HepG2 (cell line): ENCODE measurements at regions not wholly inside any gene's neighbourhood (a gene's known extent, or its start where the extent isn't known, plus 50 kb on each side); places are given as distances from the start of the nearest gene placed in this dataset.

Experiments
- POLR2AphosphoS2 ChIP-seq: IDR thresholded peaks from 2 replicates; pipeline ENCODE4 v1.6.1; 2011; ENCODE audit warnings: low read depth, low read length, improper control_type of control experiment
- RAD21 ChIP-seq: fragments of 450-650 bp; formaldehyde crosslinking; IDR thresholded peaks from 2 replicates; pipeline ENCODE4 v1.5.0; 2020; ENCODE audit warnings: mild to moderate bottlenecking
- SRF ChIP-seq: IDR thresholded peaks from 2 replicates; pipeline ENCODE4 v1.6.1; 2011; ENCODE audit warnings: mild to moderate bottlenecking, low read depth, low read length, moderate library complexity
- TP53 ChIP-seq: sonication (generic); formaldehyde crosslinking; conservative IDR thresholded peaks from 2 replicates; pipeline ENCODE4 v1.4.0; 2020; ENCODE audit warnings: missing genetic modification reagents
- TF ChIP-seq, protein P1 (sequence below), 2 experiments: IDR thresholded peaks; 2 replicates each; pipeline ENCODE4 v1.6.1; 2011 to 2012; ENCODE audit warnings: low read length in 2 of 2, borderline replicate concordance in 1 of 2, low read depth in 1 of 2, mild to moderate bottlenecking in 1 of 2, moderate library complexity in 1 of 2
- TF ChIP-seq, protein P2 (sequence below), 2 experiments: sonication (generic) in 1 of 2; formaldehyde crosslinking in 1 of 2; IDR thresholded peaks; 2 replicates each; pipeline versions ENCODE4 v1.5.1 to v1.6.1; 2011 to 2020; ENCODE audit warnings: borderline replicate concordance in 1 of 2, low read depth in 1 of 2, low read length in 1 of 2, mild to moderate bottlenecking in 1 of 2, missing genetic modification reagents in 1 of 2, moderate library complexity in 1 of 2
- TF ChIP-seq, protein P3 (sequence below): sonication (generic); formaldehyde crosslinking; IDR thresholded peaks from 2 replicates; pipeline ENCODE4 v1.4.0; 2020; ENCODE audit warnings: missing genetic modification reagents

DNA sequence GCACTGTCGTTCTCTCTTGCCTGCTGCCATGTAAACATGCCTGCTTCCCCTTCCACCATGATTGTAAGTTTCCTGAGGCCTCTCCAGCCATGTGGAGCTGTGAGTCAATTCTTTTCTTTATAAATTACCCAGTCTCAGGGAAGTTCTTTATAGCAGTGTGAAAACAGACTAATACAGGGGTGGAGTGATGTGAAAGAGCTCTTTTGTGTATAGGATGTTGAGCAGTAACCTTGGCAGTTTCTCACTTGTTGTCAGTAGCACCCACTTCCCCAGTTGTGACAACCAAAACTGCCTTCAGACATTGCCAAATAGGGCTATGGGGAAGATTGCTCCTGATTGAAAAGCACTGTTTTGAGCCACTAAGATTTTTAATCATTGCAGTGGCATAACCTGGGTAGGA lies 552.2 kb upstream of the ZNF462 start:
- TF ChIP-seq, protein P1, sequence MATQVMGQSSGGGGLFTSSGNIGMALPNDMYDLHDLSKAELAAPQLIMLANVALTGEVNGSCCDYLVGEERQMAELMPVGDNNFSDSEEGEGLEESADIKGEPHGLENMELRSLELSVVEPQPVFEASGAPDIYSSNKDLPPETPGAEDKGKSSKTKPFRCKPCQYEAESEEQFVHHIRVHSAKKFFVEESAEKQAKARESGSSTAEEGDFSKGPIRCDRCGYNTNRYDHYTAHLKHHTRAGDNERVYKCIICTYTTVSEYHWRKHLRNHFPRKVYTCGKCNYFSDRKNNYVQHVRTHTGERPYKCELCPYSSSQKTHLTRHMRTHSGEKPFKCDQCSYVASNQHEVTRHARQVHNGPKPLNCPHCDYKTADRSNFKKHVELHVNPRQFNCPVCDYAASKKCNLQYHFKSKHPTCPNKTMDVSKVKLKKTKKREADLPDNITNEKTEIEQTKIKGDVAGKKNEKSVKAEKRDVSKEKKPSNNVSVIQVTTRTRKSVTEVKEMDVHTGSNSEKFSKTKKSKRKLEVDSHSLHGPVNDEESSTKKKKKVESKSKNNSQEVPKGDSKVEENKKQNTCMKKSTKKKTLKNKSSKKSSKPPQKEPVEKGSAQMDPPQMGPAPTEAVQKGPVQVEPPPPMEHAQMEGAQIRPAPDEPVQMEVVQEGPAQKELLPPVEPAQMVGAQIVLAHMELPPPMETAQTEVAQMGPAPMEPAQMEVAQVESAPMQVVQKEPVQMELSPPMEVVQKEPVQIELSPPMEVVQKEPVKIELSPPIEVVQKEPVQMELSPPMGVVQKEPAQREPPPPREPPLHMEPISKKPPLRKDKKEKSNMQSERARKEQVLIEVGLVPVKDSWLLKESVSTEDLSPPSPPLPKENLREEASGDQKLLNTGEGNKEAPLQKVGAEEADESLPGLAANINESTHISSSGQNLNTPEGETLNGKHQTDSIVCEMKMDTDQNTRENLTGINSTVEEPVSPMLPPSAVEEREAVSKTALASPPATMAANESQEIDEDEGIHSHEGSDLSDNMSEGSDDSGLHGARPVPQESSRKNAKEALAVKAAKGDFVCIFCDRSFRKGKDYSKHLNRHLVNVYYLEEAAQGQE (IDR thresholded peaks at IDR 0.05; ENCODE audit: borderline replicate concordance in 1 of 2, low read depth in 1 of 2, low read length in 2 of 2), result no peak
- no peak for TF ChIP-seq TP53 (CRISPR knock-in tag)
- no peak for TF ChIP-seq POLR2AphosphoS2
- no peak for TF ChIP-seq RAD21 (CRISPR knock-in tag)
- TF ChIP-seq, protein P2, sequence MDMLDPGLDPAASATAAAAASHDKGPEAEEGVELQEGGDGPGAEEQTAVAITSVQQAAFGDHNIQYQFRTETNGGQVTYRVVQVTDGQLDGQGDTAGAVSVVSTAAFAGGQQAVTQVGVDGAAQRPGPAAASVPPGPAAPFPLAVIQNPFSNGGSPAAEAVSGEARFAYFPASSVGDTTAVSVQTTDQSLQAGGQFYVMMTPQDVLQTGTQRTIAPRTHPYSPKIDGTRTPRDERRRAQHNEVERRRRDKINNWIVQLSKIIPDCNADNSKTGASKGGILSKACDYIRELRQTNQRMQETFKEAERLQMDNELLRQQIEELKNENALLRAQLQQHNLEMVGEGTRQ (IDR thresholded peaks at IDR 0.05; ENCODE audit: low read depth, low read length), result no peak
- TF ChIP-seq, protein P2 (CRISPR knock-in tag; IDR thresholded peaks at IDR 0.05; ENCODE audit: borderline replicate concordance), result no peak
- no peak for TF ChIP-seq SRF
- TF ChIP-seq, protein P3, sequence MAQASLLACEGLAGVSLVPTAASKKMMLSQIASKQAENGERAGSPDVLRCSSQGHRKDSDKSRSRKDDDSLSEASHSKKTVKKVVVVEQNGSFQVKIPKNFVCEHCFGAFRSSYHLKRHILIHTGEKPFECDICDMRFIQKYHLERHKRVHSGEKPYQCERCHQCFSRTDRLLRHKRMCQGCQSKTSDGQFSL, result no peak
